ENCODE measurements at regions not wholly inside any gene's neighbourhood (a gene's known extent, or its start where the extent isn't known, plus 50 kb on each side); places are given as distances from the start of the nearest gene placed in this dataset.

DNA sequence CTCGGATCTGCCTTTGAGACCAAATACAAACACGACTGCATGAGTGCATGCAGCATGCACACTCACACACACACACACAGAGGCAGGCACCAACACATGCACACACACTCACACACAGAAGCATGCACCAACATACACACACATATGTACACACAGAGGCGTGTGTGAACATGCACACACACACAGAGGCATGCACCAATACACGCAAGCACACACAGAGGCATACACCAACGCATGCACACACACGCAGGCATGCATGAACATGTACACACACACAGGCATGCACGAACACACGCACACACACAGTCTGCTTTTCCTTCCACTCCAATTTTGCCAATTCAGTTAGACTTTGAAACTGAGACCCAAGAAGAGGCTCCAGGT, 67.3 kb upstream of the COL13A1 start:
- no peaks in the 10 kb centered on the region for H3K9me3 ChIP-seq (ENCODE audit: control insufficient read depth in 2 of 3, insufficient read depth in 1 of 3, low read length in 3 of 3)
- no peaks in the 10 kb centered on the region for H3K4me1 ChIP-seq (ENCODE audit: control insufficient read depth in 2 of 3, insufficient read depth in 2 of 3, low read depth in 1 of 3, low read length in 3 of 3)
- intact Hi-C loops (cut with DNase I), result no loop called here
- H3K36me3 ChIP-seq (ENCODE audit: control insufficient read depth in 2 of 3, insufficient read depth in 3 of 3, low read length in 3 of 3), result no peaks in the 10 kb centered on the region
- DNase-seq, result no peak
- FAIRE-seq, result no peak
- H3K27me3 ChIP-seq (ENCODE audit: control insufficient read depth, insufficient read depth, low read length), result no peaks in the 10 kb centered on the region
- no peak overlapping the region for H3K4me3 ChIP-seq (ENCODE audit: low read length in 3 of 3)
- no peak for TF ChIP-seq CTCF (IDR thresholded peaks at IDR 0.05; ENCODE audit: borderline replicate concordance, extremely low read depth, insufficient read depth)
- H3K27ac ChIP-seq (ENCODE audit: low read depth in 2 of 2, low read length in 2 of 2), result no peak overlapping the region
- H3K9ac ChIP-seq (ENCODE audit: low read length in 3 of 3), result no peak overlapping the region

DNA sequence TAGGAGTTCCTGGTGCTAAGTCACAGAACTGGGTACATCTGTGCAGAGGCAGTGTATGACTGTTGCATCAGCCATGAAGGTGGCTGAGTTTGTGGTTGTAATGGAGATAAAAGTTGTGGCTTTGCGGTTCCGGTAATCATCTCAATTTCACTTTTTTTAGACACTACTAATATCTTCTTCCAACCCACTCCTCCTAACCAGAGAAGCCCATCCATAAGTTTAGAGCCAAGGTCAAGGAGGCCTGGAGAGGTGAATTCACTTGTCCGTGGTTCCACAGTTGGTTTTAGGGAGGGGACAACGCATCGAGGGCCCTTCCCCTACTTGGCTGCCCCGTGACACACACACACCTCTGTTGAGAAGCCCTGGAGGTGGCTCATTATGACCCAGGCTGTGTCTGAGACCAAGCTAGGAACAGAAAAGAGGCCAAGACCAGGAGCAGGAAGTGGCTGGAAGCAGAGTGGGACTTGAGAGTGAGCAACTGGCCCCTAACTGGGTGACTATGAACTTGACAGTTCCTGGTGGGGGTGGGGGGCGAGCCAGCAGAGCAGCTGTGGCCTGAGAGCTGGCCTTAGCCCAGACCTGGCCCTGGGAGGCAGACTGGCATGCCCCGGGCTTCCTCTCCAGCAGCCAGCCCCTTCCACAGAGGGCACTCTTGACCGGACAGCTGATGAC, 66.8 kb upstream of the COL13A1 start:
- Histone ChIP-seq H3K27ac (ENCODE audit: low read depth in 2 of 2, low read length in 2 of 2) (no peak overlapping the region), H3K4me3 (ENCODE audit: low read length in 3 of 3) (no peak overlapping the region), H3K9ac (ENCODE audit: low read length in 3 of 3) (no peak overlapping the region), H3K4me1 (ENCODE audit: control insufficient read depth in 2 of 3, insufficient read depth in 2 of 3, low read depth in 1 of 3, low read length in 3 of 3) (no peaks in the 10 kb centered on the region), H3K36me3 (ENCODE audit: control insufficient read depth in 2 of 3, insufficient read depth in 3 of 3, low read length in 3 of 3) (no peaks in the 10 kb centered on the region), H3K27me3 (ENCODE audit: control insufficient read depth, insufficient read depth, low read length) (no peaks in the 10 kb centered on the region), H3K9me3 (ENCODE audit: control insufficient read depth in 2 of 3, insufficient read depth in 1 of 3, low read length in 3 of 3) (no peaks in the 10 kb centered on the region)
- intact Hi-C loops (cut with DNase I), result no loop called here
- FAIRE-seq (no peak), DNase-seq (no peak)
- TF ChIP-seq CTCF (IDR thresholded peaks at IDR 0.05; ENCODE audit: borderline replicate concordance, extremely low read depth, insufficient read depth), result no peak

DNA sequence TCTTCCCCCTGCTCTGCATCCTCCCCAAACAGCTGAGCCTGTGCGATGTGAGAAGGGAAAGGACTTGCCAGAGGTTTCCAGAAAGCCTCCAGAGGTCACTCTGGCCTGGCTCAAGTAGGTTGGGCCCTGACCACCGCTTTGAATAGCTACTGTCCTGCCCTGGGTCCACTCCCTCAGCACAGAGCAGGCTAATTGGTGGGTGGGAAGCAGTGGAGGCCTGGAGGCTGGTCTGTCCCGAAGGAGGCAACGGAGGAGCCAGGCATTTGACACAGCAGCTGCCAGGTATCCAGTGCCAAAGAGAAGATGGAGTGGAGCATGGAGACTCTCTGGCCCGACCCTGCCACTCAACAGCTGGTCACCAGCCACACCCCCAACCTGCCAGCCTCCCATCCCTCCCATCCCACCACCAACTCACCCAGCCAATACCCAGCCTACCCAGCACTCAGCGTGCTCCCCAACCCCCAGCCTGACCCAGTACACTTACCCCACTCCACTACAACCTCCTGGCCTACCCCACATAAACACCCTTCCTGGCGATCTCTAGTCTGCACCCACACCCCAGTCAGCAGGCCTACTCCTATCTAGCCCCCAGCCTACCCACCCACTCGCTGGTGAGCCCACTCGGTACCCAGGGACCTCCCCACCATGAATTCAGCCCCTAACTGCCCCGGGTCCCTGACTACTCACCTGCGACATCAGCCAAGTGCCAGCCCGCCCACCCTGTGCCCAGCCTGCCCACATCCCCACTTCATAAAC, 64.6 kb upstream of the COL13A1 start:
- Histone ChIP-seq H3K36me3 (ENCODE audit: control insufficient read depth in 2 of 3, insufficient read depth in 3 of 3, low read length in 3 of 3) (no peaks in the 10 kb centered on the region), H3K4me1 (ENCODE audit: control insufficient read depth in 2 of 3, insufficient read depth in 2 of 3, low read depth in 1 of 3, low read length in 3 of 3) (no peaks in the 10 kb centered on the region), H3K9me3 (ENCODE audit: control insufficient read depth in 2 of 3, insufficient read depth in 1 of 3, low read length in 3 of 3) (no peaks in the 10 kb centered on the region), H3K27me3 (ENCODE audit: control insufficient read depth, insufficient read depth, low read length) (no peaks in the 10 kb centered on the region), H3K4me3 (ENCODE audit: low read length in 3 of 3) (no peak overlapping the region), H3K9ac (ENCODE audit: low read length in 3 of 3) (no peak overlapping the region), H3K27ac (ENCODE audit: low read depth in 2 of 2, low read length in 2 of 2) (no peak overlapping the region)
- intact Hi-C loops (cut with DNase I), result no loop called here
- DNase-seq, result peak in 1 of 5 donors; percentile 38
- FAIRE-seq, result no peak
- TF ChIP-seq CTCF (IDR thresholded peaks at IDR 0.05; ENCODE audit: borderline replicate concordance, extremely low read depth, insufficient read depth), result no peak
